Mesodermal cell (in vitro differentiated cells): ENCODE measurements at regions not wholly inside any gene's neighbourhood (a gene's known extent, or its start where the extent isn't known, plus 50 kb on each side); places are given as distances from the start of the nearest gene placed in this dataset.

Source experiments
- H3K27ac ChIP-seq: 2 replicates; pipeline ENCODE4 v1.7.0; 2013; ENCODE audit warnings: mild to moderate bottlenecking, low read depth, low read length, moderate library complexity; ENCODE audit not compliant: severe bottlenecking
- H3K36me3 ChIP-seq: 2 replicates; pipeline ENCODE4 v1.7.1; 2013; ENCODE audit warnings: mild to moderate bottlenecking, low read length, moderate library complexity; ENCODE audit not compliant: control insufficient read depth, insufficient read depth
- H3K4me1 ChIP-seq: one replicate; pipeline ENCODE4 v1.7.1; 2013; ENCODE audit warnings: mild to moderate bottlenecking, low read length; ENCODE audit not compliant: insufficient read depth, control insufficient read depth, poor library complexity, severe bottlenecking
- H3K4me3 ChIP-seq: 2 replicates; pipeline ENCODE4 v1.7.0; 2013; ENCODE audit warnings: low read length, control low read depth, mild to moderate bottlenecking; ENCODE audit not compliant: insufficient read depth, poor library complexity, severe bottlenecking; ENCODE audit errors: extremely low read depth
- H3K9me3 ChIP-seq: 2 replicates; pipeline ENCODE4 v1.7.1; 2013; ENCODE audit warnings: mild to moderate bottlenecking, low read length, moderate library complexity; ENCODE audit not compliant: control insufficient read depth
- WGBS, 2 experiments: methylation state at CpG; one replicate each; pipeline ENCODE4 v1.1.5; 2013; ENCODE audit warnings: missing lambda C conversion rate in 2 of 2; ENCODE audit not compliant: insufficient coverage in 2 of 2; 5-methylcytosine and 5-hydroxymethylcytosine counted together

- H3K9me3 ChIP-seq, result no peaks in the 10 kb centered on the region
- no peaks in the 10 kb centered on the region for H3K36me3 ChIP-seq
- H3K4me1 ChIP-seq, result no peaks in the 10 kb centered on the region
- no peak overlapping the region for H3K4me3 ChIP-seq
- no peak overlapping the region for H3K27ac ChIP-seq
These were observed 547.5 kb upstream of the PCDH15 start for GRCh38 chr10:55348534-55348933.

- Histone ChIP-seq H3K4me3 (no peak overlapping the region), H3K27ac (no peak overlapping the region), H3K36me3 (no peaks in the 10 kb centered on the region), H3K9me3 (no peaks in the 10 kb centered on the region), H3K4me1 (no peaks in the 10 kb centered on the region)
- no CpG with 5 or more reads among the region's 1 CpG for WGBS, 2 experiments
These were observed 529.5 kb upstream of the PCDH15 start for GRCh38 chr10:55330486-55330885.

- no peaks in the 10 kb centered on the region for H3K9me3 ChIP-seq
These were observed 528.8 kb upstream of the PCDH15 start for GRCh38 chr10:55329796-55330195.

GRCh38 chr10:55320187-55320700 is 519.2 kb upstream of the PCDH15 start:
- Histone ChIP-seq H3K4me3 (no peak overlapping the region), H3K4me1 (no peaks in the 10 kb centered on the region), H3K36me3 (no peaks in the 10 kb centered on the region), H3K27ac (no peak overlapping the region), H3K9me3 (no peaks in the 10 kb centered on the region)
- 92 to 100% methylated on average over 1 to 2 of the region's 2 CpGs for WGBS, 2 experiments

More at GRCh38 chr10:55329796-55330195, 528.8 kb upstream of the PCDH15 start:
- no peak overlapping the region for H3K4me3 ChIP-seq
- H3K4me1 ChIP-seq, result no peaks in the 10 kb centered on the region
- H3K36me3 ChIP-seq, result no peaks in the 10 kb centered on the region
- H3K27ac ChIP-seq, result no peak overlapping the region

- Histone ChIP-seq H3K9me3 (no peaks in the 10 kb centered on the region), H3K27ac (no peak overlapping the region), H3K4me3 (no peak overlapping the region), H3K36me3 (no peaks in the 10 kb centered on the region), H3K4me1 (no peaks in the 10 kb centered on the region)
- WGBS, 2 experiments, result 100% methylated on average over 2 of the region's 4 CpGs; no CpG with 5 or more reads in 1 of the 2 experiments
These were observed 511.0 kb upstream of the PCDH15 start for GRCh38 chr10:55311848-55312635.

DNA sequence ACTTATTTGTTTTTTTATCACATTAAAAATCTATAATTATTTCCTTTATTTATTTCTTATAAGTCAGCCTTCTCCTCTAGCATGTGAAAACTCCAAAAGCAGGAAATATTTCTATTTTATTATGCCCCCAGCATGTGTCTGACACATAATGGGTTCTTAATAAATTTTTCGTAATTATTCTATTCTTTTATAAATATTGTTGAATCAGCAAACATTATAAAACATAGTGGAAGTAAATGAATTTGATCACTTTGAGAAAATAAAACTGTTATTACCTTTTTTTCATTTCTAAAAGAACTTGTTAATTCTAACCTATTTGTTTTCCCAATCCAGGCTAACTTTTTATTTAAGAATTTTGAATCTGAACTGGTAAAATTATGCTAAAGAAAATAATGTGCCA is 509.1 kb upstream of the PCDH15 start:
- no peaks in the 10 kb centered on the region for H3K9me3 ChIP-seq
- H3K4me1 ChIP-seq, result no peaks in the 10 kb centered on the region
- no peak overlapping the region for H3K27ac ChIP-seq
- no peaks in the 10 kb centered on the region for H3K36me3 ChIP-seq
- no CpG with 5 or more reads among the region's 1 CpG for WGBS, 2 experiments
- no peak overlapping the region for H3K4me3 ChIP-seq

DNA sequence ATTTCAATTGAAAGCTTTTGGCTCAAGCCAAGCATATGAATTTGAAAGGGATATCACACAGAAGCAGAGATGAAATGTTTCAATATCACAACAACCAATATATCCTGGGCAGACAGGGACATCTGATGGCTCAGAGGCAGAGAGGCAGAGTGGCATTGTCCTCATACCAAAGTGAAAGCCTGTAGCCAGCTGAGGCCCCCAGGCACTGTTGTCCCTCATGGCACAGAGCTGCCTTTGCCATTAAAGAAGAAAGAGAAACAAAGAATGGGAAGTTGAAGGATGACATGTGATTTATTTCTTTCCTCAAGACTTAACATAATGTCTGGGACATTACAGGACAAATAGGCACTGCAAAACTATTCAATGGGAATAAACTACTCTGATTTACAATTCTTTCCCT is 504.3 kb upstream of the PCDH15 start:
- Histone ChIP-seq H3K9me3 (no peaks in the 10 kb centered on the region), H3K36me3 (no peaks in the 10 kb centered on the region), H3K27ac (no peak overlapping the region), H3K4me3 (no peak overlapping the region), H3K4me1 (no peaks in the 10 kb centered on the region)

DNA sequence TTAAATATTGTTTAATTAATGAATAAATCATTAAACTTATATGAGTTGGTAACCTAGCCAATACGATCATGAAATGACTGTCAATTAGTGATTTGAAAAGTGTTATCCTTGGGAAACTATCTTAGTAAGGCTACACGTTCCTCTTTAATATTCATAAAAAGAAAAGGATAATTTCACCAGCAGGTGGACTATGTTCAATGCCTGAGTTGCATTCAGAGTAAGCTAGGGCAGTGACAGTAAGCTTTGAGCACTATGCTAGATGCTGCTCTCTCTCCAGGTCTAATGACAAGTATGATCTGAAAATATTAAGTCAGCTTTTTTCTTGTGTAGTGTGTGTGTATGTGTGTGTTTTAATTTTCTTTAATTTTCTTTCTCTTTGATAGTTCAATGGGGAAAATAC is 486.3 kb upstream of the PCDH15 start:
- no peak overlapping the region for H3K27ac ChIP-seq
- WGBS, 2 experiments, result no CpG with 5 or more reads among the region's 2 CpGs
- H3K36me3 ChIP-seq, result no peaks in the 10 kb centered on the region
- no peak overlapping the region for H3K4me3 ChIP-seq
- peaks cover 7% of the 10 kb centered on the region for H3K9me3 ChIP-seq
- H3K4me1 ChIP-seq, result no peaks in the 10 kb centered on the region

- Histone ChIP-seq H3K36me3 (no peaks in the 10 kb centered on the region), H3K27ac (no peak overlapping the region), H3K4me3 (no peak overlapping the region), H3K9me3 (peaks cover 7% of the 10 kb centered on the region), H3K4me1 (no peaks in the 10 kb centered on the region)
- WGBS, 2 experiments, result 74 to 93% methylated on average over 5 of the region's 5 CpGs
These were observed 482.0 kb upstream of the PCDH15 start for GRCh38 chr10:55283031-55283430.

- WGBS, 2 experiments, result no CpG with 5 or more reads among the region's 1 CpG
- Histone ChIP-seq H3K4me3 (no peak overlapping the region), H3K9me3 (peaks cover 7% of the 10 kb centered on the region), H3K4me1 (no peaks in the 10 kb centered on the region), H3K36me3 (no peaks in the 10 kb centered on the region), H3K27ac (no peak overlapping the region)
These were observed 479.7 kb upstream of the PCDH15 start for GRCh38 chr10:55280696-55281095.

DNA sequence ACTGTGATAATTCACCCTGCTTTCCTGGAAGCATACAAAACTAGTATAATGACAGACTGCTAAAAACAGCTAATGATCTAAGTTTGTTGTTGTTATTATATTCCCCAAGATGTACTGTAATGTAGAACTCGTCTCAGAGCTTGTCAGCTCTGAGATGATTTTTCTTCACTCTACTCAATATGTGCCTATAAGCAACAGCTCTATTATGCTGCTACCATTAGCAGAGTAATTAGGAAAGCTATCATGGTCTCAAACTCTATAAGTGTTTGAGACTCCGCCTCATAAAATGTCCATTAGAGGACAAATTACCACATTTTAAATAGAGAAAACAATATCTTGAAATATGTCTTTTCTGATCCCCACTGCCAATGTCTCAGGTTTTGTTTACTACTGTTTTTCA is 476.5 kb upstream of the PCDH15 start:
- WGBS, 2 experiments, result no CpG with 5 or more reads among the region's 2 CpGs
- Histone ChIP-seq H3K27ac (no peak overlapping the region), H3K36me3 (no peaks in the 10 kb centered on the region), H3K4me3 (no peak overlapping the region), H3K9me3 (no peaks in the 10 kb centered on the region), H3K4me1 (no peaks in the 10 kb centered on the region)
